Endothelial cell of umbilical vein (primary cell): ENCODE measurements at regions not wholly inside any gene's neighbourhood (a gene's known extent, or its start where the extent isn't known, plus 50 kb on each side); places are given as distances from the start of the nearest gene placed in this dataset.

Experiments used
- BruUV-seq: library from RNA; stranded (reverse); fragments of 400-500 nt; replicated peaks from 2 replicates; lab custom pipeline; 2021; lab: Mats Ljungman, UMichigan
- CTCF ChIA-PET: fragments of 300-600, 350-600 bp; sonication (Branson Sonifier 250); formaldehyde crosslinking; loops from one replicate; lab custom pipeline; 2021; ENCODE audit warnings: antibody characterized with exemption, inconsistent platforms; lab: Charles Lee
- POLR2A ChIA-PET: fragments of 300-600, 350-600 bp; sonication (Branson Sonifier 250); formaldehyde crosslinking; loops from one replicate; lab custom pipeline; 2021; ENCODE audit warnings: antibody characterized with exemption, inconsistent platforms; lab: Charles Lee
- DNase-seq: peaks from one replicate; pipeline ENCODE4 v3.0.0-alpha.2; 2011; ENCODE audit warnings: low read depth, low spot score
- FAIRE-seq: peaks from 2 replicates; lab custom pipeline; 2011; peaks lifted over from hg19 to GRCh38; lab: Jason Lieb, UNC
- H2AFZ ChIP-seq: 2 replicates; pipeline ENCODE4 v1.6.0; 2012; ENCODE audit warnings: low read depth, low read length, control low read depth, inconsistent platforms
- H3K27ac ChIP-seq: 2 replicates; pipeline ENCODE4 v1.5.1; 2011; ENCODE audit warnings: low read depth, mild to moderate bottlenecking, control low read depth, low read length, moderate library complexity; ENCODE audit not compliant: insufficient read depth
- H3K27me3 ChIP-seq, 2 experiments: 2 replicates each; pipeline versions ENCODE4 v1.6.0 to v1.6.1; 2011; ENCODE audit warnings: low read length in 2 of 2, mixed read lengths in 1 of 2; ENCODE audit not compliant: control insufficient read depth in 2 of 2, insufficient read depth in 2 of 2
- H3K36me3 ChIP-seq, 2 experiments: 2 replicates in 1 of 2; 3 replicates in 1 of 2; pipeline ENCODE4 v1.5.1; 2011; ENCODE audit warnings: low read length in 2 of 2, mild to moderate bottlenecking in 1 of 2, moderate library complexity in 1 of 2; ENCODE audit not compliant: control insufficient read depth in 2 of 2, insufficient read depth in 2 of 2; ENCODE audit errors: extremely low read depth in 1 of 2
- H3K4me1 ChIP-seq: 3 replicates; pipeline ENCODE4 v1.5.1; 2011; ENCODE audit warnings: mild to moderate bottlenecking, low read length; ENCODE audit not compliant: control insufficient read depth, insufficient read depth; ENCODE audit errors: extremely low read depth
- H3K4me2 ChIP-seq: 2 replicates; pipeline ENCODE4 v1.6.1; 2011; ENCODE audit warnings: low read length, control low read depth, mixed read lengths; ENCODE audit not compliant: insufficient read depth
- H3K4me3 ChIP-seq, 3 experiments: fragments of 200-600 bp in 1 of 3; sonication (generic), shearing (Covaris generic) in 1 of 3; replicated peaks in 1 of 3; 2 replicates each; pipeline ENCODE4 v1.5.1; 2011 to 2016; ENCODE audit warnings: control low read depth in 3 of 3, low read length in 3 of 3, mild to moderate bottlenecking in 2 of 3, inconsistent platforms in 1 of 3, low read depth in 1 of 3, moderate library complexity in 1 of 3; ENCODE audit not compliant: insufficient read depth in 1 of 3
- H3K79me2 ChIP-seq: 2 replicates; pipeline ENCODE4 v1.6.0; 2012; ENCODE audit warnings: low read length, inconsistent platforms; ENCODE audit not compliant: control insufficient read depth, insufficient read depth
- H3K9ac ChIP-seq: replicated peaks from 2 replicates; pipeline ENCODE3; 2011; ENCODE audit warnings: low read length, control low read depth; ENCODE audit not compliant: insufficient read depth; ENCODE audit errors: extremely low read depth
- H3K9me1 ChIP-seq: replicated peaks from 3 replicates; pipeline ENCODE4 v1.6.0; 2011; ENCODE audit warnings: mild to moderate bottlenecking, low read length; ENCODE audit not compliant: control insufficient read depth, insufficient read depth; ENCODE audit errors: extremely low read depth
- H3K9me3 ChIP-seq: replicated peaks from 2 replicates; pipeline ENCODE4 v1.5.1; 2012; ENCODE audit warnings: low read length, inconsistent platforms; ENCODE audit not compliant: control insufficient read depth, insufficient read depth
- H4K20me1 ChIP-seq: replicated peaks from 2 replicates; pipeline ENCODE3; 2011; ENCODE audit warnings: mild to moderate bottlenecking, low read length; ENCODE audit not compliant: control insufficient read depth, insufficient read depth; ENCODE audit errors: extremely low read depth
- CTCF ChIP-seq, 2 donors: IDR thresholded peaks; 1 replicate in 1 of 2; 2 replicates in 1 of 2; pipeline ENCODE4 v1.5.1; 2011; ENCODE audit warnings: low read length in 2 of 2, mild to moderate bottlenecking in 2 of 2, moderate library complexity in 2 of 2, control low read depth in 1 of 2, inconsistent platforms in 1 of 2, low read depth in 1 of 2; ENCODE audit not compliant: insufficient read depth in 1 of 2; ENCODE audit errors: extremely low read depth in 1 of 2
- EZH2 ChIP-seq: IDR thresholded peaks from 2 replicates; pipeline ENCODE4 v1.6.1; 2012; ENCODE audit warnings: borderline replicate concordance, low read depth, mild to moderate bottlenecking, moderate library complexity, low read length, inconsistent platforms; ENCODE audit not compliant: severe bottlenecking
- FOS ChIP-seq: IDR thresholded peaks from 2 replicates; pipeline ENCODE4 v1.6.1; 2011; ENCODE audit warnings: mild to moderate bottlenecking, low read length, moderate library complexity, borderline replicate concordance; ENCODE audit not compliant: insufficient read depth
- GATA2 ChIP-seq: IDR thresholded peaks from 2 replicates; pipeline ENCODE4 v1.7.0; 2011; ENCODE audit warnings: low read depth, mild to moderate bottlenecking, moderate library complexity, mixed read lengths, low read length; ENCODE audit not compliant: insufficient read length, insufficient read depth
- JUN ChIP-seq: IDR thresholded peaks from 2 replicates; pipeline ENCODE4 v1.6.1; 2011; ENCODE audit warnings: borderline replicate concordance, low read depth; ENCODE audit not compliant: insufficient read length, insufficient read depth
- MAX ChIP-seq: IDR thresholded peaks from 2 replicates; pipeline ENCODE4 v1.6.1; 2011; ENCODE audit not compliant: insufficient read depth, insufficient read length
- MYC ChIP-seq: IDR thresholded peaks from one replicate; pipeline ENCODE4 v1.6.1; 2011; ENCODE audit warnings: mild to moderate bottlenecking, low read depth, low read length
- POLR2A ChIP-seq: IDR thresholded peaks from 2 replicates; pipeline ENCODE4 v1.6.1; 2012; ENCODE audit warnings: low read depth, mild to moderate bottlenecking, control low read depth, low read length
- POLR2AphosphoS5 ChIP-seq: IDR thresholded peaks from 2 replicates; pipeline ENCODE4 v1.6.1; 2012; ENCODE audit warnings: low read depth, mild to moderate bottlenecking, control low read depth, low read length, moderate library complexity; ENCODE audit not compliant: insufficient read depth
- dilution Hi-C: fragments of 300-500 bp; cut with MboI; formaldehyde crosslinking; loops from one replicate; pipeline ENCODE4 v1.15.0; 2019; ENCODE audit warnings: low sequenced_read_pairs; ENCODE audit not compliant: extremely low pct_ligation_motif_present
- intact Hi-C: fragments of 100-400 bp; cut with micrococcal nuclease; formaldehyde crosslinking; loops from one replicate; pipeline ENCODE4 v1.10.0; 2022

- peak overlapping the region; percentile 8 for H3K27ac ChIP-seq
- CTCF ChIA-PET = no interaction called here
- no peak overlapping the region for H3K4me3 ChIP-seq
- TF ChIP-seq POLR2AphosphoS5 = peak; percentile 34
- TF ChIP-seq CTCF (IDR thresholded peaks at IDR 0.05; ENCODE audit: extremely low read depth in 1 of 2, insufficient read depth in 1 of 2, low read depth in 1 of 2, low read length in 2 of 2) = no peak
- peak; percentile 2 for TF ChIP-seq JUN
- intact Hi-C loops = no loop called here
- no peaks in the 10 kb centered on the region for H3K9me3 ChIP-seq
- H3K4me2 ChIP-seq = peak overlapping the region; percentile 22
- H4K20me1 ChIP-seq = no peaks in the 10 kb centered on the region
- no peaks in the 10 kb centered on the region for H3K79me2 ChIP-seq
- FAIRE-seq (peak; percentile 42), DNase-seq (peak; percentile 40)
- no peaks in the 10 kb centered on the region for H3K9me1 ChIP-seq
- no peak overlapping the region for H3K9ac ChIP-seq
- POLR2A ChIA-PET = no interaction called here
- no TSS peak for BruUV-seq
- H3K36me3 ChIP-seq = no peaks in the 10 kb centered on the region
- H2AFZ ChIP-seq = peak overlapping the region; percentile 28
- dilution Hi-C loops = no loop called here
- H3K4me1 ChIP-seq = peaks cover 9% of the 10 kb centered on the region
- no peaks in the 10 kb centered on the region for H3K27me3 ChIP-seq
Observed at GRCh38 chr5:82991678-82992323, 85.4 kb downstream of the TMEM167A start.

- Histone ChIP-seq H3K27me3 (no peaks in the 10 kb centered on the region), H3K4me2 (no peak overlapping the region), H3K4me3 (no peak overlapping the region), H3K9ac (no peak overlapping the region), H2AFZ (peak overlapping the region; percentile 28), H3K36me3 (no peaks in the 10 kb centered on the region), H3K27ac (peak overlapping the region; percentile 8), H4K20me1 (no peaks in the 10 kb centered on the region), H3K4me1 (peaks cover 9% of the 10 kb centered on the region), H3K79me2 (no peaks in the 10 kb centered on the region), H3K9me1 (no peaks in the 10 kb centered on the region), H3K9me3 (no peaks in the 10 kb centered on the region)
- FAIRE-seq = no peak
- BruUV-seq = no TSS peak
- CTCF ChIA-PET = no interaction called here
- POLR2A ChIA-PET = no interaction called here
- intact Hi-C loops = no loop called here
- dilution Hi-C loops = no loop called here
- DNase-seq = no peak
- TF ChIP-seq FOS = no peak
- TF ChIP-seq MYC = no peak
- TF ChIP-seq JUN = no peak
- no peak for TF ChIP-seq POLR2A
- no peak for TF ChIP-seq EZH2
- TF ChIP-seq GATA2 = no peak
- no peak for TF ChIP-seq MAX
- TF ChIP-seq CTCF (IDR thresholded peaks at IDR 0.05; ENCODE audit: extremely low read depth in 1 of 2, insufficient read depth in 1 of 2, low read depth in 1 of 2, low read length in 2 of 2) = no peak
- no peak for TF ChIP-seq POLR2AphosphoS5
Observed at GRCh38 chr5:82991059-82991458, 86.1 kb downstream of the TMEM167A start.
